HG03354 (cell line): ENCODE measurements at regions not wholly inside any gene's neighbourhood (a gene's known extent, or its start where the extent isn't known, plus 50 kb on each side); places are given as distances from the start of the nearest gene placed in this dataset.
"Not testable (repeated sequence)": the region's sequence is repeated elsewhere in the genome, so short reads cannot be mapped to it uniquely, and the experiment has no call there.

Experiments
- ATAC-seq: cut with Tn5 transposase; IDR thresholded peaks from one replicate; pipeline ENCODE4 v1.9.1; 2021; ENCODE audit warnings: mild to moderate bottlenecking; ENCODE audit not compliant: unreplicated experiment, poor library complexity, severe bottlenecking

GRCh38 chr3:5344707-5345106, 157.2 kb downstream of the EDEM1 start:
- ATAC-seq = no peak

- ATAC-seq = no peak
These were observed 160.0 kb downstream of the EDEM1 start for GRCh38 chr3:5347486-5347885.

- ATAC-seq = no peak
These were observed 160.9 kb downstream of the EDEM1 start for GRCh38 chr3:5348229-5348902.

GRCh38 chr3:5349343-5349742, 161.8 kb downstream of the EDEM1 start:
- ATAC-seq = no peak

GRCh38 chr3:5357089-5357488, 169.6 kb downstream of the EDEM1 start:
- ATAC-seq = no peak

GRCh38 chr3:5358911-5359310, 171.4 kb downstream of the EDEM1 start:
- no peak for ATAC-seq

- no peak for ATAC-seq
These were observed 172.9 kb downstream of the EDEM1 start for GRCh38 chr3:5360453-5360852.

GRCh38 chr3:5366746-5367145, 179.2 kb downstream of the EDEM1 start:
- ATAC-seq = no peak

GRCh38 chr3:5371555-5371954, 184.0 kb downstream of the EDEM1 start:
- not testable (repeated sequence) for ATAC-seq

GRCh38 chr3:5376761-5377160, 189.3 kb downstream of the EDEM1 start:
- ATAC-seq = no peak

GRCh38 chr3:5379266-5379665, 191.8 kb downstream of the EDEM1 start:
- not testable (repeated sequence) for ATAC-seq

- not testable (repeated sequence) for ATAC-seq
These were observed 196.2 kb downstream of the EDEM1 start for GRCh38 chr3:5383486-5384263.

- no peak for ATAC-seq
These were observed 197.2 kb downstream of the EDEM1 start for GRCh38 chr3:5384557-5385236.

- no peak for ATAC-seq
These were observed 200.6 kb downstream of the EDEM1 start for GRCh38 chr3:5388091-5388490.

GRCh38 chr3:5389057-5389456, 201.6 kb downstream of the EDEM1 start:
- ATAC-seq = no peak

- ATAC-seq = peak; percentile 54
These were observed 202.7 kb downstream of the EDEM1 start for GRCh38 chr3:5390221-5390620.

GRCh38 chr3:5390936-5391625, 203.6 kb downstream of the EDEM1 start:
- no peak for ATAC-seq

- ATAC-seq = no peak
These were observed 213.5 kb downstream of the EDEM1 start for GRCh38 chr3:5401002-5401401.

- ATAC-seq = no peak
These were observed 217.2 kb downstream of the EDEM1 start for GRCh38 chr3:5404718-5405117.

- ATAC-seq = no peak
These were observed 224.3 kb downstream of the EDEM1 start for GRCh38 chr3:5411786-5412185.
